GF-D8 (cell line): ENCODE measurements at regions not wholly inside any gene's neighbourhood (a gene's known extent, or its start where the extent isn't known, plus 50 kb on each side); places are given as distances from the start of the nearest gene placed in this dataset.

Experiments used
- DNase-seq: peaks from one replicate; lab custom pipeline; 2025; lab: John Stamatoyannopoulos, UW

GRCh38 chr3:81045976-81046375 lies 715.5 kb downstream of the GBE1 start:
- DNase-seq = no peak

GRCh38 chr3:81045246-81045645 lies 716.2 kb downstream of the GBE1 start:
- no peak for DNase-seq

- no peak for DNase-seq
These were observed 717.7 kb downstream of the GBE1 start for GRCh38 chr3:81043660-81044199.

DNA sequence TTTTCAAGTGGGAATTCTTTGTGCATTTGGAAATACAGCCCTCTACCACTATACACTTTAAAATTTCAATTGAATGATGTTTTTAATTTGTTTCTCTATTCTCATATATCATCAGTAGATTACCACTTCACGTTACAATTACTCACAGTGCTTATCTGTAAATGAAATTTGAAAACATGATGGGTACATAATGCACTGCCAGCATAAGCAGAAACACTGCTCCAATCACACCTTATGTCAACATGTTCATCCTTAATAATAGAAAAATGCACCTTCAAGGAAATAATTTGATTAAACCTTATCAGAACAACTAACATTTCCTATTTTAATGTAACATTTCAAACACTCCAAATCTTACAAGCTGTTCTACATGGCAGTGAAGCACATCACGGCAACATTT lies 718.4 kb downstream of the GBE1 start:
- no peak for DNase-seq

DNA sequence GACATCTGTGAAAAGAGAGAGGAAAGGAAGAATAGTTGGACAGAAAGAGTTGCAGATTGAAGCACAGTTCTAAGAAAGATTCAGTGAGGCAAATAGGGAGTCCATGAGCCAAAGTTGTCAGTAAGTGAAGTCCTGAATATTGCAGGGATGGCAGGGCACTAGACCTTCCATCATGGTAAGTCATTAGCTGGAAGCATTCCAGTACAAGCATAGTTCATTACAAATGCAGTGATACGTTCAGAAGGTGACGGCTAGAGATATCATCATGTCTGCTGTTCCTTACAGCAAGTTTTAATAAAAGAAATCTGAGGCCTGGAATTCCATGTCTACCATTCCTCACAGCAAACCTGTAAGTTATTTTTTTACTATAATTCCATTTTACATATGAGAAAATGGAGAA lies 720.1 kb downstream of the GBE1 start:
- no peak for DNase-seq

GRCh38 chr3:81040107-81040506 lies 721.3 kb downstream of the GBE1 start:
- DNase-seq = no peak

DNA sequence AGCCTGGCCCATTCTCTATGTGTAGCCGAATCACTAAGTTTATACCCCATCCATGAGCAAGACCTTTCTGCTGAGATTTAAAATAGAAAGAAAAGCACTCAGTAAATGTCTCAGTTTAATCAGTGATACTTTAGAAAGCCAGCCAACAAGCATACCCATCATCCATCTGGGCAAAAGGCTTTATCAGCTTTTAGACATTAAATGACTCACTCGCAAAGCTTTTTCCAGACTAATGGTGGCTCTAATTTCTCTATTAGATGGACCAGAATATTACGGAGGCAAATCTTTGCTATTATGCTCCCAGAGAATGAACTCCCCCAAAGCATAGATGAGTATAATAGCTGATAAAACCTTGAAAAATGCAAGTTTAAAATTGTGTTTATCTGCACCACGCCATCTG lies 727.8 kb downstream of the GBE1 start:
- DNase-seq = no peak

GRCh38 chr3:81033185-81033584 lies 728.3 kb downstream of the GBE1 start:
- no peak for DNase-seq

- DNase-seq = no peak
These were observed 731.6 kb downstream of the GBE1 start for GRCh38 chr3:81029861-81030260.

GRCh38 chr3:81027344-81027743 lies 734.1 kb downstream of the GBE1 start:
- DNase-seq = no peak

- DNase-seq = no peak
These were observed 736.9 kb downstream of the GBE1 start for GRCh38 chr3:81024560-81024959.

DNA sequence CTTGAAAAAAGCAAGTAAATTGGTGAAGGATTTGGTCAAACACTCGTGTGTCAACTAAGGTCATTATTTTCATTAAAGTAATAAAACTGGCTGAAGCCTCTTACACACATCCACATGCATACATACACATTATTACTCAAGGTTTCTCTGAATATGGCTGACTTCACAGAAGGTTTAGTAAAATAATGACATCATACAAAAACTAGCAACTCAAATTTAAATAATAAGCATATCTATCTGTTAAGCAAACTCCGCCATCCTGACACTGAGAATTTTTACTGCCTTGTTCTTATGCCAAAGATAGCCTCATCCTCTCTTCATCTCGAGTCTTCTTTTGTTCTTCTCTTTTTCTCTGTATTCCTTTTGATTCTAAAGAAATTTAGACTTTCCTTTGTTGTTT lies 739.1 kb downstream of the GBE1 start:
- DNase-seq = no peak

- DNase-seq = no peak
These were observed 748.1 kb downstream of the GBE1 start for GRCh38 chr3:81013360-81013759.

- DNase-seq = no peak
These were observed 755.5 kb downstream of the GBE1 start for GRCh38 chr3:81005992-81006391.

- DNase-seq = no peak
These were observed 757.6 kb downstream of the GBE1 start for GRCh38 chr3:81003817-81004216.

GRCh38 chr3:81003008-81003645 lies 758.3 kb downstream of the GBE1 start:
- no peak for DNase-seq

DNA sequence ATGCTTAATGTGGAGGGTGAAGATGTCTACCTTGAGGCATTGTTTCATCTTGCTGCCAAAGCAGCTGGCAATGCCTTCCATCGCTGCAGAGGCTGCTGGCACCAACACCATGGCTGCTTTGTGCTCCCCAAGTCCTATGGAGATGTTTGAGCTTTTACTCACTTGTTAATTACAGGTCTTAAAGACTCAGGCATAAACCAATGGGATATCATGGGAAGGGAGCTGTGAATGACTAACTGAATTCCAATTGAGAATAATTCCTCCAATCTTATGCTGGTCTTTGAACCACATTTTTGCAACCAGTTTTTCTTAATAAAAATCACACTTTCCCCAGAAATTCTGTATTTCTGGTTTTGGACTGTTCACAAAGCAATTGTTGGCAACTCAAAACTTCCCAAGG lies 762.0 kb downstream of the GBE1 start:
- DNase-seq = no peak

GRCh38 chr3:80998022-80998421 lies 763.4 kb downstream of the GBE1 start:
- no peak for DNase-seq

DNA sequence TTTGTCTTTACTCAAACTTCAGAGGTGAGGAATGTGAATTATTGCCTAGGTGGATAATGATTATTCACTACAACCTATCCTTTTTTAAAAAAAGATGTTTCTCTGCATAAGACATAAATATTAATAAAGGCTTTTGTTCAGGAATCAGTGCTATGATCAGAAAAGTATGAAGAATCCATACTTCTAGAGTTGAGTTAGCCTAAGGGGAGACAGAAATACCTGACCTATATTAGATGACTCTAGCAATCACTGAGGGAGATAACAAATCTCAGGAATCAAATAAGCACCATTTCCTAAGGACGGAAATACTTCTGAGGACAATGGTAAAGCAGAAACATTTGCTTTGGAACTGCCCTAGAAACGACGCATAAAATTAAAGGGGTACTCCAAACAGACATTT lies 763.8 kb downstream of the GBE1 start:
- DNase-seq = no peak

DNA sequence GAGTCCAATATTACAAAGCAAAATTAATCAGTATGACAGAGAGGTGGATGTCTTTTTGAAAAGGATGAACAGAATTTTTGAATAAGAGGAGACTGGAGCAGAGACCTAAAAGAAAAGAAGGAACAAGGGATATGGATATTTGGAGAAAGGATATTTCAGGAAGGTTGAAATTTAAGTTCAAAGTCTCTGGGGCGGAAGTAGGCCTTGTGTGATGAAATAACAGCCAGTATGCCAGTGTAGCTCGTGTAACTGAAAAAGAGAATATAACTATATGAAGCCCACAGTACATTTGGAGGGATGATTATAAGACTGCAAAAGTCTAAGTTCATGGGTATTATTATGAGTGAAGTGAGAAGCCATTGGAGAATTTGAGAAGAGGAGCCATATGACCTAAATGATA lies 766.7 kb downstream of the GBE1 start:
- DNase-seq = no peak

GRCh38 chr3:80994085-80994665 lies 767.3 kb downstream of the GBE1 start:
- no peak for DNase-seq

- no peak for DNase-seq
These were observed 768.1 kb downstream of the GBE1 start for GRCh38 chr3:80993241-80993945.

DNA sequence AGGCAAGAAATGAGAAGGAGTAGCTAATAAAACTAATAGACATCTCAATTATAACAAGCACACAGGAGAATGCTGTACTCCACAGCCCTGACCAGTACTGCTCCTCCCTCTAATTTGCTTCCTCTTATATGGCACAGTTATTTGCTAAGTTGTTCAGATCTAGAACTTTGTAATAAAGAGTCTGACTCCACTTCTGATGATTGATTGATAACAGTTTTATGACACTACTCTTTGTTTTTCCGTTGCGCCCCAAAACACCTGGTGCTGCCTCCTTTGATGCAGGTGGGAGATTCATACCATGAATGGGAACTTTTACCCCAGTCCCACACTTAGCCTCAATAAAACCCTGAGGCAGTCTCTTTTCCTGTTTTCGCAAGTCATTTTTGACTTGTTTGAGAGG lies 777.7 kb downstream of the GBE1 start:
- no peak for DNase-seq
